Stimulated activated naive CD8-positive, alpha-beta T cell treated with anti-CD3 and anti-CD28 coated beads, Interleukin-15, Interleukin-2, amounts not matched to agents 100 U/mL and 50 U/mL, for 24 hours (primary cell): ENCODE measurements at regions not wholly inside any gene's neighbourhood (a gene's known extent, or its start where the extent isn't known, plus 50 kb on each side); places are given as distances from the start of the nearest gene placed in this dataset.
"Not testable (repeated sequence)": the region's sequence is repeated elsewhere in the genome, so short reads cannot be mapped to it uniquely, and the experiment has no call there.

Source experiments
- ATAC-seq: fragments of 150-1000 bp; cut with Tn5 transposase; one replicate; pipeline ENCODE4 v1.10.0; 2021
- DNase-seq: peaks from one replicate; pipeline ENCODE4 v3.0.0; 2021

- not testable (repeated sequence) for DNase-seq, ATAC-seq
Observed at GRCh38 chr14:105774585-105775348, 248.4 kb downstream of the TMEM121 start.

- ATAC-seq, result peak; percentile 54
Observed at GRCh38 chr14:105775349-105775923, 249.1 kb downstream of the TMEM121 start.

GRCh38 chr14:105776112-105776511 lies 249.7 kb downstream of the TMEM121 start:
- DNase-seq, ATAC-seq: not testable (repeated sequence)

More at GRCh38 chr14:105775349-105775923, 249.1 kb downstream of the TMEM121 start:
- peak; percentile 14 for DNase-seq

- DNase-seq, result no peak
- no peak for ATAC-seq
Observed at GRCh38 chr14:105776924-105777323, 250.5 kb downstream of the TMEM121 start.

- ATAC-seq, result no peak
Observed at GRCh38 chr14:105783707-105784106, 257.3 kb downstream of the TMEM121 start.

GRCh38 chr14:105793836-105794235 lies 267.5 kb downstream of the TMEM121 start:
- no peak for ATAC-seq
- no peak for DNase-seq

More at GRCh38 chr14:105783707-105784106, 257.3 kb downstream of the TMEM121 start:
- no peak for DNase-seq

GRCh38 chr14:105797546-105797945 lies 271.2 kb downstream of the TMEM121 start:
- ATAC-seq, result no peak
- no peak for DNase-seq

GRCh38 chr14:105805701-105806100 lies 279.3 kb downstream of the TMEM121 start:
- DNase-seq, result no peak
- no peak for ATAC-seq

GRCh38 chr14:105806568-105806967 lies 280.2 kb downstream of the TMEM121 start:
- ATAC-seq, result no peak
- no peak for DNase-seq

GRCh38 chr14:105817971-105818711 lies 291.8 kb downstream of the TMEM121 start:
- ATAC-seq (peak; percentile 89), DNase-seq (peak; percentile 35)

GRCh38 chr14:105818712-105819005 lies 292.3 kb downstream of the TMEM121 start:
- no peak for DNase-seq
- no peak for ATAC-seq

GRCh38 chr14:105830171-105830570 lies 303.8 kb downstream of the TMEM121 start:
- no peak for ATAC-seq
- DNase-seq, result no peak

GRCh38 chr14:105836160-105836559 lies 309.8 kb downstream of the TMEM121 start:
- ATAC-seq (no peak), DNase-seq (no peak)

- DNase-seq, result no peak
- ATAC-seq, result no peak
Observed at GRCh38 chr14:105836730-105837129, 310.3 kb downstream of the TMEM121 start.

GRCh38 chr14:105837349-105838063 lies 311.1 kb downstream of the TMEM121 start:
- no peak for DNase-seq
- ATAC-seq, result no peak

GRCh38 chr14:105838107-105838506 lies 311.7 kb downstream of the TMEM121 start:
- DNase-seq (no peak), ATAC-seq (no peak)

GRCh38 chr14:105838591-105839424 lies 312.4 kb downstream of the TMEM121 start:
- no peak for DNase-seq
- no peak for ATAC-seq

GRCh38 chr14:105839425-105840265 lies 313.3 kb downstream of the TMEM121 start:
- DNase-seq, result no peak
- ATAC-seq, result no peak

GRCh38 chr14:105840266-105841021 lies 314.1 kb downstream of the TMEM121 start:
- no peak for DNase-seq
- no peak for ATAC-seq
